ENCODE measurements at regions not wholly inside any gene's neighbourhood (a gene's known extent, or its start where the extent isn't known, plus 50 kb on each side); places are given as distances from the start of the nearest gene placed in this dataset.
"Not testable (repeated sequence)": the region's sequence is repeated elsewhere in the genome, so short reads cannot be mapped to it uniquely, and the experiment has no call there.

- H3K4me3 ChIP-seq (replicated peaks in 1 of 4; ENCODE audit: control extremely low read depth in 1 of 4, insufficient read depth in 1 of 4, low read depth in 3 of 4, low read length in 4 of 4), result no peak overlapping the region
- no peaks in the 10 kb centered on the region for H4K20me1 ChIP-seq (ENCODE audit: control insufficient read depth, extremely low read depth, insufficient read depth, low read length)
- TF ChIP-seq EZH2 (IDR thresholded peaks at IDR 0.05; ENCODE audit: low read length, missing control alignments) (no peak), CTCF (conservative IDR thresholded peaks at IDR 0.05 in 1 of 2, IDR thresholded peaks at IDR 0.05 in 1 of 2; ENCODE audit: low read depth in 1 of 2, low read length in 2 of 2) (no peak)
- no peaks in the 10 kb centered on the region for H3K36me3 ChIP-seq (ENCODE audit: control insufficient read depth, insufficient read depth, low read length)
- H3K9ac ChIP-seq (ENCODE audit: insufficient read depth, low read length), result no peak overlapping the region
- H3K4me1 ChIP-seq (ENCODE audit: control insufficient read depth, extremely low read depth, insufficient read depth, low read length), result no peaks in the 10 kb centered on the region
- H3K27me3 ChIP-seq (ENCODE audit: control insufficient read depth, insufficient read depth, low read length), result no peaks in the 10 kb centered on the region
- no peaks in the 10 kb centered on the region for H3K79me2 ChIP-seq (ENCODE audit: control insufficient read depth, insufficient read depth, low read length)
- no peak overlapping the region for H3K27ac ChIP-seq (ENCODE audit: insufficient read depth, low read length)
- no peak for DNase-seq (ENCODE audit: low read depth in 2 of 2)
- H3K9me3 ChIP-seq (ENCODE audit: control insufficient read depth, insufficient read depth, low read depth, low read length), result no peaks in the 10 kb centered on the region
- no peak overlapping the region for H3K4me2 ChIP-seq (ENCODE audit: extremely low read depth, insufficient read depth, low read length)
- H2AFZ ChIP-seq (ENCODE audit: low read length), result no peak overlapping the region
Observed at GRCh38 chr2:47708801-47709499, 74.0 kb upstream of the MSH6 start.

GRCh38 chr2:47704287-47704686, 78.7 kb upstream of the MSH6 start:
- Histone ChIP-seq H3K36me3 (ENCODE audit: control insufficient read depth, insufficient read depth, low read length) (no peaks in the 10 kb centered on the region), H3K27ac (ENCODE audit: insufficient read depth, low read length) (no peak overlapping the region), H3K4me2 (ENCODE audit: extremely low read depth, insufficient read depth, low read length) (no peak overlapping the region), H3K9ac (ENCODE audit: insufficient read depth, low read length) (no peak overlapping the region), H3K4me3 (replicated peaks in 1 of 4; ENCODE audit: control extremely low read depth in 1 of 4, insufficient read depth in 1 of 4, low read depth in 3 of 4, low read length in 4 of 4) (no peak overlapping the region), H3K27me3 (ENCODE audit: control insufficient read depth, insufficient read depth, low read length) (no peaks in the 10 kb centered on the region), H3K9me3 (ENCODE audit: control insufficient read depth, insufficient read depth, low read depth, low read length) (no peaks in the 10 kb centered on the region), H4K20me1 (ENCODE audit: control insufficient read depth, extremely low read depth, insufficient read depth, low read length) (no peaks in the 10 kb centered on the region), H3K79me2 (ENCODE audit: control insufficient read depth, insufficient read depth, low read length) (no peaks in the 10 kb centered on the region), H2AFZ (ENCODE audit: low read length) (no peak overlapping the region), H3K4me1 (ENCODE audit: control insufficient read depth, extremely low read depth, insufficient read depth, low read length) (no peaks in the 10 kb centered on the region)
- no peak for TF ChIP-seq EZH2 (IDR thresholded peaks at IDR 0.05; ENCODE audit: low read length, missing control alignments)
- no peak for TF ChIP-seq CTCF (conservative IDR thresholded peaks at IDR 0.05 in 1 of 2, IDR thresholded peaks at IDR 0.05 in 1 of 2; ENCODE audit: low read depth in 1 of 2, low read length in 2 of 2)
- DNase-seq (ENCODE audit: low read depth in 2 of 2), result no peak

GRCh38 chr2:47699533-47700215, 83.3 kb upstream of the MSH6 start:
- no peaks in the 10 kb centered on the region for H3K36me3 ChIP-seq (ENCODE audit: control insufficient read depth, insufficient read depth, low read length)
- H3K4me2 ChIP-seq (ENCODE audit: extremely low read depth, insufficient read depth, low read length), result no peak overlapping the region
- no peak overlapping the region for H3K4me3 ChIP-seq (replicated peaks in 1 of 4; ENCODE audit: control extremely low read depth in 1 of 4, insufficient read depth in 1 of 4, low read depth in 3 of 4, low read length in 4 of 4)
- no peaks in the 10 kb centered on the region for H3K27me3 ChIP-seq (ENCODE audit: control insufficient read depth, insufficient read depth, low read length)
- H3K9me3 ChIP-seq (ENCODE audit: control insufficient read depth, insufficient read depth, low read depth, low read length), result no peaks in the 10 kb centered on the region
- no peak overlapping the region for H3K27ac ChIP-seq (ENCODE audit: insufficient read depth, low read length)
- no peak for TF ChIP-seq EZH2 (IDR thresholded peaks at IDR 0.05; ENCODE audit: low read length, missing control alignments)
- TF ChIP-seq CTCF (conservative IDR thresholded peaks at IDR 0.05 in 1 of 2, IDR thresholded peaks at IDR 0.05 in 1 of 2; ENCODE audit: low read depth in 1 of 2, low read length in 2 of 2), result no peak
- no peak overlapping the region for H3K9ac ChIP-seq (ENCODE audit: insufficient read depth, low read length)
- H2AFZ ChIP-seq (ENCODE audit: low read length), result no peak overlapping the region
- H4K20me1 ChIP-seq (ENCODE audit: control insufficient read depth, extremely low read depth, insufficient read depth, low read length), result no peaks in the 10 kb centered on the region
- H3K4me1 ChIP-seq (ENCODE audit: control insufficient read depth, extremely low read depth, insufficient read depth, low read length), result no peaks in the 10 kb centered on the region
- H3K79me2 ChIP-seq (ENCODE audit: control insufficient read depth, insufficient read depth, low read length), result no peaks in the 10 kb centered on the region
- no peak for DNase-seq (ENCODE audit: low read depth in 2 of 2)

- H3K4me3 ChIP-seq (replicated peaks in 1 of 4; ENCODE audit: control extremely low read depth in 1 of 4, insufficient read depth in 1 of 4, low read depth in 3 of 4, low read length in 4 of 4); H3K4me2 ChIP-seq (ENCODE audit: extremely low read depth, insufficient read depth, low read length); H3K27me3 ChIP-seq (ENCODE audit: control insufficient read depth, insufficient read depth, low read length); H3K4me1 ChIP-seq (ENCODE audit: control insufficient read depth, extremely low read depth, insufficient read depth, low read length); H3K9me3 ChIP-seq (ENCODE audit: control insufficient read depth, insufficient read depth, low read depth, low read length); H3K79me2 ChIP-seq (ENCODE audit: control insufficient read depth, insufficient read depth, low read length); H4K20me1 ChIP-seq (ENCODE audit: control insufficient read depth, extremely low read depth, insufficient read depth, low read length); H3K9ac ChIP-seq (ENCODE audit: insufficient read depth, low read length); H3K27ac ChIP-seq (ENCODE audit: insufficient read depth, low read length); H2AFZ ChIP-seq (ENCODE audit: low read length); H3K36me3 ChIP-seq (ENCODE audit: control insufficient read depth, insufficient read depth, low read length): not testable (repeated sequence)
- DNase-seq (ENCODE audit: low read depth in 2 of 2), result peak in 1 of 2 donors; percentile 1
Observed at GRCh38 chr2:47698436-47698972, 84.4 kb upstream of the MSH6 start.

All from fibroblast of lung (primary cell).